Fibroblast of lung (primary cell): ENCODE measurements at regions not wholly inside any gene's neighbourhood (a gene's known extent, or its start where the extent isn't known, plus 50 kb on each side); places are given as distances from the start of the nearest gene placed in this dataset.

ENCODE experiments used
- EZH2 ChIP-seq: IDR thresholded peaks from 2 replicates; pipeline ENCODE4 v1.5.1; 2012; ENCODE audit warnings: low read length, control low read depth, mild to moderate bottlenecking; ENCODE audit errors: missing control alignments
- TF ChIP-seq, protein P1 (sequence below), 2 donors: IDR thresholded peaks in 1 of 2; conservative IDR thresholded peaks in 1 of 2; 1 replicate in 1 of 2; 2 replicates in 1 of 2; pipeline ENCODE4 v1.5.1; 2011 to 2012; ENCODE audit warnings: low read length in 2 of 2, control low read depth in 1 of 2, inconsistent platforms in 1 of 2, low read depth in 1 of 2, mild to moderate bottlenecking in 1 of 2

DNA sequence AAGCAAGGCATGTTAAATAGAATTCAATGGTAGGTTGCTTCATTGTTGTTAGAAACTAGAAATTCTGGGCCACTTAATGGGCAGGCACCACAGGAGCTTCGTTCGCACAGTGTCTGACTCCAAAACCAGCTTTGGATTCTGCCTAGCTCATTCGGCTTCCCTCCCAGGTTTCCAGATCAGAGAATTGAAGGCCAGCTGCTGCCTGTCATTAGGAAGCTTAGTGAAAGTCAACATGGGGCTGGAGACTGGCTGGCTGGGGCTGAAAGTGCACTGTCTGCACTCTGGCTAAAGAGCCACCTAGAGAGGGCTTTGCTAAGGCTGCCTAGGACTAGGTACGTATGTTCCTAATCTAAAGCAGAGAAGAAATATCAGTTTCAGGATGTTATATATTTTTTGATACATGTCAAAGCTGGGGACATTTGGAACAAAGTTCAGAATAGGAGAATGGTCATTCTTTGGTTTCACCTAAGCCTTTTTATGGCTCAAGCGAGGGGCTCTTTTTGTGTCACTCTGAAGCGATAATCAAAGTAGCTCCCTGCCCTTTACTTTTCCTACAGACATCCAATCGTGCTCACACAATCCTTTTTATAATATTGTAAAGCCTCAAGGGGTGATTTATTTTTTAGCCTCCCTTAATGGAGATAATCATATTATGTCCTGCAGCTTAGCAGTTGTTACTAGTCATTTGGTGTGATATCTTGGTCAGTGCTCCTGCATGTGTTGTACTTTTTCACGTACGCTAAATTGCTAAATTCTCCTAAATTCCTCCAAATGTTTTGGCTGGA, 238.5 kb upstream of the NAV3 start:
- TF ChIP-seq, protein P1, sequence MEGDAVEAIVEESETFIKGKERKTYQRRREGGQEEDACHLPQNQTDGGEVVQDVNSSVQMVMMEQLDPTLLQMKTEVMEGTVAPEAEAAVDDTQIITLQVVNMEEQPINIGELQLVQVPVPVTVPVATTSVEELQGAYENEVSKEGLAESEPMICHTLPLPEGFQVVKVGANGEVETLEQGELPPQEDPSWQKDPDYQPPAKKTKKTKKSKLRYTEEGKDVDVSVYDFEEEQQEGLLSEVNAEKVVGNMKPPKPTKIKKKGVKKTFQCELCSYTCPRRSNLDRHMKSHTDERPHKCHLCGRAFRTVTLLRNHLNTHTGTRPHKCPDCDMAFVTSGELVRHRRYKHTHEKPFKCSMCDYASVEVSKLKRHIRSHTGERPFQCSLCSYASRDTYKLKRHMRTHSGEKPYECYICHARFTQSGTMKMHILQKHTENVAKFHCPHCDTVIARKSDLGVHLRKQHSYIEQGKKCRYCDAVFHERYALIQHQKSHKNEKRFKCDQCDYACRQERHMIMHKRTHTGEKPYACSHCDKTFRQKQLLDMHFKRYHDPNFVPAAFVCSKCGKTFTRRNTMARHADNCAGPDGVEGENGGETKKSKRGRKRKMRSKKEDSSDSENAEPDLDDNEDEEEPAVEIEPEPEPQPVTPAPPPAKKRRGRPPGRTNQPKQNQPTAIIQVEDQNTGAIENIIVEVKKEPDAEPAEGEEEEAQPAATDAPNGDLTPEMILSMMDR (conservative IDR thresholded peaks at IDR 0.05 in 1 of 2, IDR thresholded peaks at IDR 0.05 in 1 of 2; ENCODE audit: low read depth in 1 of 2, low read length in 2 of 2) = no peak
- no peak for TF ChIP-seq EZH2
